C4-2B (cell line): ENCODE measurements at regions not wholly inside any gene's neighbourhood (a gene's known extent, or its start where the extent isn't known, plus 50 kb on each side); places are given as distances from the start of the nearest gene placed in this dataset.

ENCODE experiments used
- ZFX ChIP-seq: fragments of 450-650 bp; IDR thresholded peaks from 2 replicates; pipeline ENCODE4 v1.6.1; 2017
- TF ChIP-seq, protein P1 (sequence below): fragments of 450-650 bp; conservative IDR thresholded peaks from 2 replicates; pipeline ENCODE4 v1.5.1; 2017; ENCODE audit warnings: mild to moderate bottlenecking

DNA sequence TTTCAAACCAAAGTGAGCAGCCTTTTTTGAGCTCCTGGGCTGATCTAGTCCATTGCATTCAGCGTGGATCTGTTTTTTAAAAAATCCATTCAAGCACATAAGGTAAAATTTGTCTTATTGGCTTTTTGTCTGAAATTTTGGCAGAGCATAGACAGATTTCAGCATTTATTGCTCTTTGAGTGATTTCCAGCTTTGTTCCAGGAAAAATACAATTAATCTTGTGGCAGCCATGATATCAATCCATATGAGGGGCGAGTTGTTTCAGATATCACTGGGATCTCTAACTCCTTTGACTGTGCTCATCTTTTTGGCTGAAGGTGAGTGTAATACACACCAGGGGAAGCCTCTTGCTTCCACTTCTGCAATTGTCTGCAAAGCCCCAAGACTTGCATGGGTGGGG, 523.9 kb downstream of the SLC4A3 start:
- TF ChIP-seq, protein P1, sequence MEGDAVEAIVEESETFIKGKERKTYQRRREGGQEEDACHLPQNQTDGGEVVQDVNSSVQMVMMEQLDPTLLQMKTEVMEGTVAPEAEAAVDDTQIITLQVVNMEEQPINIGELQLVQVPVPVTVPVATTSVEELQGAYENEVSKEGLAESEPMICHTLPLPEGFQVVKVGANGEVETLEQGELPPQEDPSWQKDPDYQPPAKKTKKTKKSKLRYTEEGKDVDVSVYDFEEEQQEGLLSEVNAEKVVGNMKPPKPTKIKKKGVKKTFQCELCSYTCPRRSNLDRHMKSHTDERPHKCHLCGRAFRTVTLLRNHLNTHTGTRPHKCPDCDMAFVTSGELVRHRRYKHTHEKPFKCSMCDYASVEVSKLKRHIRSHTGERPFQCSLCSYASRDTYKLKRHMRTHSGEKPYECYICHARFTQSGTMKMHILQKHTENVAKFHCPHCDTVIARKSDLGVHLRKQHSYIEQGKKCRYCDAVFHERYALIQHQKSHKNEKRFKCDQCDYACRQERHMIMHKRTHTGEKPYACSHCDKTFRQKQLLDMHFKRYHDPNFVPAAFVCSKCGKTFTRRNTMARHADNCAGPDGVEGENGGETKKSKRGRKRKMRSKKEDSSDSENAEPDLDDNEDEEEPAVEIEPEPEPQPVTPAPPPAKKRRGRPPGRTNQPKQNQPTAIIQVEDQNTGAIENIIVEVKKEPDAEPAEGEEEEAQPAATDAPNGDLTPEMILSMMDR, result no peak
- TF ChIP-seq ZFX, result no peak
